HAP-1 (cell line): ENCODE measurements at regions not wholly inside any gene's neighbourhood (a gene's known extent, or its start where the extent isn't known, plus 50 kb on each side); places are given as distances from the start of the nearest gene placed in this dataset.
"Not testable (repeated sequence)": the region's sequence is repeated elsewhere in the genome, so short reads cannot be mapped to it uniquely, and the experiment has no call there.

Experiments used
- DNase-seq, 2 experiments: peaks; one replicate each; pipeline ENCODE4 v3.0.0-alpha.2; 2016 to 2020; ENCODE audit warnings: low spot score in 2 of 2
- H3K27me3 ChIP-seq: fragments of 250-450 bp; sonication (Bioruptor Pico); 2 replicates; pipeline ENCODE4 v1.5.1; 2020; ENCODE audit warnings: low read depth, mild to moderate bottlenecking, moderate library complexity
- H3K36me3 ChIP-seq: fragments of 250-450 bp; sonication (Bioruptor Pico); replicated peaks from 2 replicates; pipeline ENCODE4 v1.5.1; 2020; ENCODE audit warnings: mild to moderate bottlenecking
- H3K4me1 ChIP-seq: fragments of 250-450 bp; sonication (Bioruptor Pico); 2 replicates; pipeline ENCODE4 v1.5.1; 2020; ENCODE audit warnings: mild to moderate bottlenecking
- H3K4me3 ChIP-seq: fragments of 250-450 bp; sonication (Bioruptor Pico); 2 replicates; pipeline ENCODE4 v1.5.1; 2020; ENCODE audit warnings: mild to moderate bottlenecking, moderate library complexity
- H3K9me3 ChIP-seq: fragments of 250-450 bp; sonication (Bioruptor Pico); 2 replicates; pipeline ENCODE4 v1.5.1; 2020; ENCODE audit warnings: mild to moderate bottlenecking, moderate library complexity
- in situ Hi-C: fragments of 300-500 bp; cut with MboI; formaldehyde crosslinking; loops from 3 replicates; pipeline ENCODE4 v1.14.3; 2020; ENCODE audit warnings: low sequenced_read_pairs, inconsistent platforms, mixed read lengths

DNA sequence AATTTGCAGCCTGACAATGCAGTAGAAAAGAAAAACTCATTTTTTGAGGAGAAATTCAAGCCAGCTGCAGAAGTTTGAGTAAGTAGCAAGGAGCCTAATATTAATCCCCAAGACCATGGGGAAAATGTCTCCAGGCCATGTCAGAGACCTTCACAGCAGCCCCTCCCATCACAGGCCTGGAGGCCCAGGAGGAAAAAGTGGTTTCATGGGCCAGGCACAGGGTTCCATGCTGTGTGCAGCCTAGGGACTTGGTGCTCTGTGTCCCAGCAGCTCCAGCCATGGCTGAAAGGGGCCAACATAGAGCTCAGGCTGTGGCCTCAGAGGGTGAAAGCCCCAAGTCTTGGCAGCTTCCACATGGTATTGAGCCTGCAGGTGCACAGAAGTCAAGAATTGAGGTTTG is 418.4 kb downstream of the HINT1 start:
- H3K9me3 ChIP-seq, H3K4me1 ChIP-seq, H3K27me3 ChIP-seq, H3K4me3 ChIP-seq, in situ Hi-C loops, DNase-seq, H3K36me3 ChIP-seq: not testable (repeated sequence)

DNA sequence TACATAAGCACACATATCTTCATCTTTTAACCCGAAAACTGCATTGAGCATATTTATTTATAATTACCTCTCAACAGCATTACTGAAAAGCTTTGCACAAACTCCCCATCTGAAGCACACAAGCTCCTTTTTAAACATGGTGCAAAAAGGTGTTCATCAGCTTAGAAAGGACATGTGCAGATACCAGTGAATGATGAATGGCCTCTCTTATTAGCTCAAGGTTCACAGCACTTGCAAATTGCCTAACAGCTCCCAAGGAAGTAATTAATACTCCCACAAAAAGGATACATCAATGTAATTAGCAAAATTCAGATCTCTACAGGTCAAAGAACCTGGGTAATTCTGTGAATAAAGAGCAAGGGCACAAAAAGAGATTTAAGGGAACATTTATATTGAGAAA is 422.0 kb downstream of the HINT1 start:
- H3K36me3 ChIP-seq: no peaks in the 10 kb centered on the region
- no peak overlapping the region for H3K4me3 ChIP-seq
- no peaks in the 10 kb centered on the region for H3K9me3 ChIP-seq
- no peaks in the 10 kb centered on the region for H3K27me3 ChIP-seq
- no peaks in the 10 kb centered on the region for H3K4me1 ChIP-seq
- in situ Hi-C loops: no loop called here
- DNase-seq: no peak

DNA sequence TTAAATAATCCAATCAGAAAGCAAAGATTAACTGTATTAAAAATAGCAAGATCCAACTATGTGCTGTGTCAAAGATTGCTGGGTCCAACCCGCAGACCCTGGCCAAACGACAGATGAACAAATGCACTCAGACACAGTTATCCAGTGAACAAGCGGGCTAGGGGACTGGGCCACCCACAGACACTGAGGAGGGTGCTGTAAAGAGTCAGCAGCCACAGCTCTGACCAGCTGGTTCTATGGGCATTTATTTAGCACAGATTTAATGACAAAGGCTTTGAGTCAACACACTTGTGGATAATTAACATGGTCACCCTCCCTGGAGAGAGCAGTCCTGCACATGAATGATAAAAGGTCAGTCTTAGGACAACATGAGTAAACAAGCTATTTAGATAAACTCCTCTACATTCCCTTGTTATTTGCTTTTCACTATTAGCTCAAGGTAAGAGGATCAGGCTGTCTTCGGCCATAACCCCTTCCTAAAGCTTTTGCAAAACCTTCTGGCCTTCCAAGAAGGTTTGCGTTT is 424.9 kb downstream of the HINT1 start:
- in situ Hi-C loops: no loop called here
- Histone ChIP-seq H3K4me3 (no peak overlapping the region), H3K36me3 (no peaks in the 10 kb centered on the region), H3K27me3 (no peaks in the 10 kb centered on the region), H3K9me3 (no peaks in the 10 kb centered on the region), H3K4me1 (no peaks in the 10 kb centered on the region)
- no peak for DNase-seq

DNA sequence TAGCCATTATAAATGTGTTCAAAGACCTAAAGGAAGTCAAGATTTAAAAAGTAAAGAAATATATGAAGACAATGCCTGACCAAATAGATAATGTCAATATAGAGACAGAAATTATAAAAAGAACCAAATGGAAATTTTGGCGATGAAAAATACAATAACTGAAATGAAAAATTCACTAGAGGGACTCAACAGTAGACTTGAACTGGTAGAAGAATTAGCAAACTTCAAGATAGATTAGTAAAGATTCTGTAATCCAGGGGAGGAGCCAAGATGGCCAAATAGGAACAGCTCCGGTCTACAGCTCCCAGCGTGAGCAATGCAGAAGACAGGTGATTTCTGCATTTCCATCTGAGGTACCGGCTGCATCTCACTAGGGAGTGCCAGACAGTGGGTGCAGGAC is 433.2 kb downstream of the HINT1 start:
- in situ Hi-C loops: no loop called here

DNA sequence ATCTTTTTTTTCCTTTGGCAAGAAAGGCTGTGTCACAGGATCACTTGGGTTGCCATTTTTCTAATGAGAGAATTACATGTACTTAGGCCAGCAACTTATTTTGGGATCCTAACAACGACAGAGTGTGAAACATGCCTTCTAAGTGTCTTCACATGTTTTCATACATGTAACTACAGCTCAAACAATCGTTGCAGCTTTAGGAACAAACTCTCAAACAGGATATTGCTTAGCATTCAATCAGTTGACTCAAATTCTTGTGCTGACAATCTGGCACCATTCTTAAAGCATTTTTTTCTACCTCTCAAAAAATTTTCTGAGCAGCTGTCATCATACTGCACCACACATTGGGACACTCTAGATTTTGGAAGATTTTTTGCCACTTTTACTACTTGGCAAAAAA is 435.5 kb downstream of the HINT1 start:
- in situ Hi-C loops: no loop called here
- Histone ChIP-seq H3K4me1 (no peaks in the 10 kb centered on the region), H3K36me3 (no peaks in the 10 kb centered on the region), H3K27me3 (no peaks in the 10 kb centered on the region), H3K4me3 (no peak overlapping the region), H3K9me3 (no peaks in the 10 kb centered on the region)
- no peak for DNase-seq

More for the DNA sequence above, 433.2 kb downstream of the HINT1 start:
- Histone ChIP-seq H3K4me1 (no peaks in the 10 kb centered on the region), H3K27me3 (no peaks in the 10 kb centered on the region), H3K9me3 (no peaks in the 10 kb centered on the region), H3K36me3 (no peaks in the 10 kb centered on the region), H3K4me3 (no peak overlapping the region)
- DNase-seq: no peak

DNA sequence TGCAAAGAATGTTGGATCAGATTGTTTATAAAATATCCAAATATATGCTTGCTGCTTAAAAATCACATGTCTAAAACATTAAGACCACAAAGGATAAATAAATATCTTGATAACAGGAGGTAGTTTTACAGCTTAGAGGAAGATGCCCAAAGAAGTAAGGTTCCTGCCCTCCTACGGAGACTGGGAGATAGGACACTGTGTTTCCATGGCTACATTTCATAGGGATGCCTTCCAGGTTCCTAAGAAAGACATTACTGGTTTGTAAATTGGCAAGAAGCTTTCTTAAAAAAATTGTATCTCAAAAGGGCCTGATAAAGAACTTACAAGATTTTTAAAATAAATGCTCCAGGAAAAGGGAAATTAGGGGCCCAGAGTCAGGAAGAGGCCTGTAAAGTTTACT is 437.2 kb downstream of the HINT1 start:
- Histone ChIP-seq H3K4me3 (no peak overlapping the region), H3K4me1 (no peaks in the 10 kb centered on the region), H3K9me3 (no peaks in the 10 kb centered on the region), H3K36me3 (no peaks in the 10 kb centered on the region), H3K27me3 (no peaks in the 10 kb centered on the region)
- no peak for DNase-seq
- in situ Hi-C loops: no loop called here

DNA sequence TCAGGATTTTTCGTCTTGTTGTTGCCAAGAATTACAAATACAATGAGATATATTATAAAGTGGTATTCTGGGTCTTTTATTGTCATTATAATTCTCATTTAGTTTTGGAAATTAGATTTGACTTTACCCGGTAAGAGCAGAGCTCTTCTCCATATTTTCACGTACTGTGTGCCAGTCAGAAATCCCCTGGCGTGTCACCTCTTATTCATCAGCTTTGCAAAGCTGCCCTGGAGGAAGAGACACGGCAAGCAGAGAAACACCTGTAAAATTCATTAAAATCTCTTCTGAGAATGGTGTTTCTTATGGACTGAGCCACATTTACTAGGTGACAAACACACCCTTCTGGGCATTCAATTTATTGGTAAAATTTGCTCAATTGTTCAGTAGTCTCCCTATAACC is 440.4 kb downstream of the HINT1 start:
- no peaks in the 10 kb centered on the region for H3K36me3 ChIP-seq
- DNase-seq: no peak
- no peaks in the 10 kb centered on the region for H3K27me3 ChIP-seq
- H3K9me3 ChIP-seq: no peaks in the 10 kb centered on the region
- no peak overlapping the region for H3K4me3 ChIP-seq
- in situ Hi-C loops: no loop called here
- no peaks in the 10 kb centered on the region for H3K4me1 ChIP-seq

DNA sequence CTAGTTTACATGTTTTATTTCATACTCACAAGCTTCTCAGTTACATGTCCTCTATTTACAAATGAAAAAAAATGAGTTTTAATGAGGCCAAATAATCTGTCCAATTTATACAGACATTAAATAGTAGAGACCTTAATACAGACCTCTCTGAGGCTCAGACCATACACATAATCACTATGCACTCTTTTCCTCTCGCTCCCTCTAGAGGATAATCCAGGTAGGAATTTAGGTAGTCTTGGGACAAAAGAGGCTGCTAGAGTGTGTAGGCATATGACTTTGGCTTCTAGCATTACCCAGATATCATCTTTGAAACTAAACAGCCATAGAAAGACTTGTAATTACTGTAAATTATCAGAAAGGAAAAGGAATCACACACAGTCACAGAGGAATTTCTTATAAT is 444.7 kb downstream of the HINT1 start:
- Histone ChIP-seq H3K36me3 (no peaks in the 10 kb centered on the region), H3K4me1 (no peaks in the 10 kb centered on the region), H3K9me3 (no peaks in the 10 kb centered on the region), H3K4me3 (no peak overlapping the region), H3K27me3 (no peaks in the 10 kb centered on the region; the same call in 1 of the 2 replicates)
- peak in 1 of 2 experiments; percentile 39 for DNase-seq
- in situ Hi-C loops: no loop called here

GRCh38 chr5:130715541-130715940 is 449.5 kb downstream of the HINT1 start:
- H3K9me3 ChIP-seq: no peaks in the 10 kb centered on the region
- H3K27me3 ChIP-seq: no peaks in the 10 kb centered on the region; the same call in 1 of the 2 replicates
- H3K4me3 ChIP-seq: no peak overlapping the region
- DNase-seq: no peak
- H3K4me1 ChIP-seq: no peaks in the 10 kb centered on the region
- in situ Hi-C loops: no loop called here
- H3K36me3 ChIP-seq: no peaks in the 10 kb centered on the region

GRCh38 chr5:130714200-130714599 is 450.9 kb downstream of the HINT1 start:
- in situ Hi-C loops: no loop called here
- Histone ChIP-seq H3K9me3 (no peaks in the 10 kb centered on the region), H3K4me1 (no peaks in the 10 kb centered on the region), H3K36me3 (no peaks in the 10 kb centered on the region), H3K4me3 (no peak overlapping the region), H3K27me3 (no peaks in the 10 kb centered on the region; the same call in 1 of the 2 replicates)
- no peak for DNase-seq

DNA sequence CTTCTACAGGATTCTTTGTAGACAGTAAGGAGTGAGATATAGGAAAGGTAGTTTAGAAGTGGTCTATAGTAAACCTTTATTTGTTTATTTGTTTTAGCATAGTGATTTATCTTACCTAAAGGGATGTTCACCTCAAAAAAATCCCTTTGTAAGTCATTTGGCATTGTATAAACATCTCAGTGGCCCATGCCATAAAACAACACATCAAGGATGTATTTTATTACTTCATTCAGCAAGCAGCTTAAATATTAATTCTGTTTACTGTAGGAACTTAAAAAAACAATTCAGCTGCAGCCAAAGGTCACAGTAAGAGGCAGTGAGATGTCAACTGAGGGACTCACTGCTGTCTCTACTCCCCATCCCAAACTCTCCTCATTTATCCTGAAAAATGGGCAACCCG is 452.7 kb downstream of the HINT1 start:
- H3K36me3 ChIP-seq: no peaks in the 10 kb centered on the region
- DNase-seq: no peak
- H3K4me3 ChIP-seq: no peak overlapping the region
- H3K9me3 ChIP-seq: no peaks in the 10 kb centered on the region
- H3K27me3 ChIP-seq: no peaks in the 10 kb centered on the region; the same call in 1 of the 2 replicates
- in situ Hi-C loops: no loop called here
- H3K4me1 ChIP-seq: no peaks in the 10 kb centered on the region

DNA sequence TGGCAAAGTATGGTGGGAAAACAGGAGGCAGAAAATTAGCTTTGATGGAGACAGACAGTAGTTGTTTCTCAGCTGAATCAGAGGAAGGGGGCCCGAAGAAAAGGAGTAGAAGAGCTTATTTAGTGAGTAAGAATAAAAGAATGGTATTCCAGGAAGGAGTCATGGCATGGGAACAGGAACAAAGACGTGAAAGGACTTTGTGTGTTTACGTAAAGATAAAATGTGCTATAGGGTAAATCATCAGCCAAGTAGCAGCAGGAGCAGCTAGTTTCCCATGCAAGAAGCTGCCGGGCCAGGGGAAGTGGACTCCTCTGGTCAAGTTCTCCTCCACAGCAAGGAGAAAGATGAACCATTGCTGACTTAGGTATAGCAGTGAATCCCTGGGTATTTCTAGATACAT is 454.5 kb downstream of the HINT1 start:
- in situ Hi-C loops: no loop called here
- H3K4me1 ChIP-seq: no peaks in the 10 kb centered on the region
- no peaks in the 10 kb centered on the region for H3K36me3 ChIP-seq
- no peak for DNase-seq
- no peaks in the 10 kb centered on the region for H3K9me3 ChIP-seq
- no peak overlapping the region for H3K4me3 ChIP-seq
- H3K27me3 ChIP-seq: no peaks in the 10 kb centered on the region

GRCh38 chr5:130708754-130709153 is 456.3 kb downstream of the HINT1 start:
- in situ Hi-C loops: no loop called here
- Histone ChIP-seq H3K9me3 (no peaks in the 10 kb centered on the region), H3K36me3 (no peaks in the 10 kb centered on the region), H3K4me1 (no peaks in the 10 kb centered on the region), H3K4me3 (no peak overlapping the region), H3K27me3 (no peaks in the 10 kb centered on the region)
- DNase-seq: no peak

DNA sequence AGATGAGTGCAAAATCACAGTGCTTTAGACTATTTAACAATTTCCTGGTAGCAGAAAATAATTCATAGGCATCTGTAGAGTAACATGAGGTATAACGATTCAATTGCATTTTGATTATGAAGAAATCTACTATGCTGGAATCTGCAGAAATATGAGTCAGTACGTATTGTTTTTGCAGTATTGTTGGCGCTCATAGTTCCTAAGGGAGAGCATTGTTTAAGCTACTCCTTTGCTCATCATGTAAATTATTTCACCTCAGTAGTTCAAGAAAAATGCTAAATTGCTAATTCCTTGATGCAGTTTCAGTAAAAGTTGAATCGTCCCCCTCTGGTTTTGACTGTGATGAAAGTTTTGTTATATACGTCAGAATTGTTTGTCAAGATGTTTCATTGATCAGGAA is 458.4 kb downstream of the HINT1 start:
- H3K27me3 ChIP-seq: no peaks in the 10 kb centered on the region
- no peaks in the 10 kb centered on the region for H3K4me1 ChIP-seq
- no peaks in the 10 kb centered on the region for H3K9me3 ChIP-seq
- in situ Hi-C loops: no loop called here
- no peak overlapping the region for H3K4me3 ChIP-seq
- H3K36me3 ChIP-seq: no peaks in the 10 kb centered on the region
- DNase-seq: no peak

- Histone ChIP-seq H3K4me3 (no peak overlapping the region), H3K4me1 (no peaks in the 10 kb centered on the region), H3K9me3 (no peaks in the 10 kb centered on the region), H3K36me3 (no peaks in the 10 kb centered on the region), H3K27me3 (no peaks in the 10 kb centered on the region)
- in situ Hi-C loops: no loop called here
- DNase-seq: no peak
These were observed 459.7 kb downstream of the HINT1 start for GRCh38 chr5:130705368-130705767.
